Testis (tissue), 2 donors: ENCODE measurements at regions not wholly inside any gene's neighbourhood (a gene's known extent, or its start where the extent isn't known, plus 50 kb on each side); places are given as distances from the start of the nearest gene placed in this dataset.

Source experiments
- DNase-seq: peaks from one replicate; pipeline ENCODE4 v3.0.0-alpha.2; 2019
- H3K27ac ChIP-seq, 2 donors: fragments of 200-600 bp; sonication (generic); one replicate each; pipeline ENCODE4 v1.5.1; 2019
- H3K27me3 ChIP-seq: fragments of 200-600 bp; sonication (generic); one replicate; pipeline ENCODE4 v1.5.1; 2019
- H3K36me3 ChIP-seq: fragments of 200-600 bp; sonication (generic); one replicate; pipeline ENCODE4 v1.5.1; 2017; ENCODE audit warnings: low read depth; ENCODE audit errors: missing control alignments
- H3K4me1 ChIP-seq: fragments of 200-600 bp; sonication (generic); one replicate; pipeline ENCODE4 v1.5.1; 2019
- H3K4me3 ChIP-seq, 2 donors: fragments of 200-600 bp; sonication (generic); one replicate each; pipeline ENCODE4 v1.5.1; 2017 to 2019
- H3K9me3 ChIP-seq: fragments of 200-600 bp; sonication (generic); one replicate; pipeline ENCODE4 v1.5.1; 2017
- CTCF ChIP-seq, 3 experiments: fragments of 450-650 bp in 2 of 3; fragments of 200-600 bp in 1 of 3; sonication (generic) in 1 of 3; IDR thresholded peaks; one replicate each; pipeline ENCODE4 v1.5.1; 2016 to 2019; ENCODE audit warnings: antibody characterized with exemption in 3 of 3, mild to moderate bottlenecking in 2 of 3, moderate library complexity in 1 of 3
- POLR2A ChIP-seq: fragments of 450-650 bp; IDR thresholded peaks from one replicate; pipeline ENCODE4 v1.6.1; 2017; ENCODE audit warnings: antibody characterized with exemption, mild to moderate bottlenecking, moderate library complexity
- WGBS, 2 donors: methylation state at CpG; one replicate each; pipeline ENCODE4 v1.1.5; 2018; 5-methylcytosine and 5-hydroxymethylcytosine counted together
- intact Hi-C: fragments of 100-400 bp; cut with DNase I; formaldehyde crosslinking; loops from one replicate; pipeline ENCODE4 v1.15.1; 2023; ENCODE audit warnings: low total_unique reads

- Histone ChIP-seq H3K4me1 (no peaks in the 10 kb centered on the region), H3K9me3 (no peaks in the 10 kb centered on the region), H3K27me3 (no peaks in the 10 kb centered on the region), H3K36me3 (no peaks in the 10 kb centered on the region), H3K27ac (no peak overlapping the region), H3K4me3 (no peak overlapping the region)
- intact Hi-C loops, result no loop called here
- TF ChIP-seq CTCF (IDR thresholded peaks at IDR 0.05) (no peak), POLR2A (no peak)
- no peak for DNase-seq
- 89 to 91% methylated on average over 5 to 8 of the region's 8 CpGs for WGBS, 2 donors
These were observed 179.1 kb downstream of the AACS start for GRCh38 chr12:125244338-125244737.

GRCh38 chr12:125245581-125246557 lies 180.6 kb downstream of the AACS start:
- Histone ChIP-seq H3K27me3 (no peaks in the 10 kb centered on the region), H3K4me1 (no peaks in the 10 kb centered on the region), H3K4me3 (no peak overlapping the region), H3K9me3 (no peaks in the 10 kb centered on the region), H3K27ac (no peak overlapping the region), H3K36me3 (no peaks in the 10 kb centered on the region)
- intact Hi-C loops, result no loop called here
- DNase-seq, result no peak
- no peak for TF ChIP-seq POLR2A
- no peak for TF ChIP-seq CTCF (IDR thresholded peaks at IDR 0.05)
- 55 to 65% methylated on average over 19 to 21 of the region's 21 CpGs for WGBS, 2 donors

GRCh38 chr12:125247477-125247876 lies 182.2 kb downstream of the AACS start:
- Histone ChIP-seq H3K4me1 (no peaks in the 10 kb centered on the region), H3K4me3 (peak overlapping the region in 1 of 2 donors; percentile 15), H3K9me3 (no peaks in the 10 kb centered on the region), H3K27me3 (no peaks in the 10 kb centered on the region), H3K36me3 (no peaks in the 10 kb centered on the region), H3K27ac (no peak overlapping the region)
- WGBS, 2 donors, result 65 to 74% methylated on average over 7 of the region's 7 CpGs
- DNase-seq, result peak; percentile 70
- TF ChIP-seq CTCF (IDR thresholded peaks at IDR 0.05) (no peak), POLR2A (no peak)
- intact Hi-C loops, result no loop called here

GRCh38 chr12:125249066-125249824 lies 184.0 kb downstream of the AACS start:
- intact Hi-C loops, result no loop called here
- H3K27me3 ChIP-seq, result no peaks in the 10 kb centered on the region
- no peaks in the 10 kb centered on the region for H3K36me3 ChIP-seq
- 87 to 88% methylated on average over 12 to 13 of the region's 13 CpGs for WGBS, 2 donors
- no peak overlapping the region for H3K27ac ChIP-seq
- no peak overlapping the region for H3K4me3 ChIP-seq
- TF ChIP-seq CTCF (IDR thresholded peaks at IDR 0.05) (no peak), POLR2A (no peak)
- H3K4me1 ChIP-seq, result no peaks in the 10 kb centered on the region
- DNase-seq, result no peak
- no peaks in the 10 kb centered on the region for H3K9me3 ChIP-seq
